IPS DF 6.9 (cell line): ENCODE measurements at regions not wholly inside any gene's neighbourhood (a gene's known extent, or its start where the extent isn't known, plus 50 kb on each side); places are given as distances from the start of the nearest gene placed in this dataset.

Experiments used
- DNase-seq: peaks from one replicate; pipeline ENCODE4 v3.0.0-alpha.2; 2013; ENCODE audit warnings: low read depth, low spot score
- H3K27ac ChIP-seq: one replicate; pipeline ENCODE4 v1.5.1; 2013; ENCODE audit warnings: low read length, control low read depth
- H3K27me3 ChIP-seq: 2 replicates; pipeline ENCODE4 v1.6.1; 2013; ENCODE audit warnings: mild to moderate bottlenecking, low read length; ENCODE audit not compliant: control insufficient read depth, insufficient read depth
- H3K36me3 ChIP-seq: 2 replicates; pipeline ENCODE4 v1.6.1; 2013; ENCODE audit warnings: low read length; ENCODE audit not compliant: control insufficient read depth, insufficient read depth
- H3K4me1 ChIP-seq: 2 replicates; pipeline ENCODE4 v1.6.1; 2013; ENCODE audit warnings: low read length; ENCODE audit not compliant: control insufficient read depth, insufficient read depth
- H3K4me3 ChIP-seq: 2 replicates; pipeline ENCODE4 v1.5.1; 2013; ENCODE audit warnings: mild to moderate bottlenecking, low read length
- H3K9me3 ChIP-seq: 2 replicates; pipeline ENCODE4 v1.6.1; 2013; ENCODE audit warnings: low read length, inconsistent platforms; ENCODE audit not compliant: control insufficient read depth, insufficient read depth
- WGBS: extraction: QIAGEN DNeasy Blood & Tissue Kit; methylation state at CpG from one replicate; pipeline ENCODE4 v1.1.7; 2013; ENCODE audit warnings: mixed read lengths, missing lambda C conversion rate; ENCODE audit not compliant: insufficient read length, insufficient coverage; 5-methylcytosine and 5-hydroxymethylcytosine counted together

DNA sequence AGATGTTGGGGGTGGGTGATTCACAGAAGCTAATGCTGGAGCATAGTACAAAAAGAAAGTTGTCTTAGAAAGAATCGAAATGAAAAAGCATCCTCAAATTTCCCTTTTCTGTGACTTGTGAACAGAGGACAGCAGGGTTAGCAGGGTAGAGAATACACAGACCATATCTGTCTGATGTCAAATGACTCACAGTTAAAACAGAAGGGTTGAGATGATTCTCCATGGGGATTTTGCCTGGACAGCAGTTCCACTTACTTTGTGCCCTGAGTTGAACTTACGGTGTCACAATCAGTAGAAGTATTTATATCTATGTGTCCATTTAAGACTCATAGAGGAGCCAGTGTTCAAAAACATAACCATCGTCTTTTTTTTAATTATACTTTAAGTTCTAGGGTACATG is 801.6 kb downstream of the KCTD16 start:
- Histone ChIP-seq H3K4me1 (no peaks in the 10 kb centered on the region), H3K27ac (no peak overlapping the region), H3K4me3 (no peak overlapping the region), H3K27me3 (no peaks in the 10 kb centered on the region), H3K36me3 (no peaks in the 10 kb centered on the region), H3K9me3 (no peaks in the 10 kb centered on the region)
- WGBS, result no CpG with 5 or more reads among the region's 3 CpGs
- no peak for DNase-seq

- no peak overlapping the region for H3K27ac ChIP-seq
- H3K9me3 ChIP-seq, result no peaks in the 10 kb centered on the region
- no peak for DNase-seq
- H3K4me3 ChIP-seq, result no peak overlapping the region
- no peaks in the 10 kb centered on the region for H3K36me3 ChIP-seq
- H3K4me1 ChIP-seq, result no peaks in the 10 kb centered on the region
- H3K27me3 ChIP-seq, result no peaks in the 10 kb centered on the region
- no CpG with 5 or more reads among the region's 6 CpGs for WGBS
Measured at GRCh38 chr5:144971108-144971850, 800.6 kb downstream of the KCTD16 start.

DNA sequence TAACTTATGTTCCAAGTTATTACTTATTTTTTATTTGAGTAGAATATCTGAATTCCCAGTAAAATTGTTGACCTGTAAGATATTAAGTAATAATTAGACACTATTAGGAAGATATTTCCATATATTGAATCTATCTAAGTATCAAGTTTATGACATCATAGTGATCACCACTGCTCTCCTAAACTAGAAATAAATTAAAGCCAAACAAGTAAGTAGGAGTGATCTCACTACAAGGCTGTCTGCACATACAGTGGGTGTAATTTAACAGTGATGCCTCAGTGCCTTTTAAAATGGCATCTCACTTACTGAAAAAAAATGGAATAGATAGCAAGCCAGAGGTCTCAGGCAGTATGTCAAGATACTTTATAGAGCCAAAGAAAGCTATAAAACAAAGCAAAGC is 789.6 kb downstream of the KCTD16 start:
- no peak for DNase-seq
- no peaks in the 10 kb centered on the region for H3K27me3 ChIP-seq
- H3K4me3 ChIP-seq, result no peak overlapping the region
- H3K9me3 ChIP-seq, result no peaks in the 10 kb centered on the region
- no peaks in the 10 kb centered on the region for H3K4me1 ChIP-seq
- no peak overlapping the region for H3K27ac ChIP-seq
- H3K36me3 ChIP-seq, result no peaks in the 10 kb centered on the region

GRCh38 chr5:144958002-144958401 is 787.3 kb downstream of the KCTD16 start:
- WGBS, result no CpG with 5 or more reads among the region's 1 CpG
- DNase-seq, result no peak
- Histone ChIP-seq H3K9me3 (no peaks in the 10 kb centered on the region), H3K36me3 (no peaks in the 10 kb centered on the region), H3K27ac (no peak overlapping the region), H3K4me3 (no peak overlapping the region), H3K4me1 (no peaks in the 10 kb centered on the region), H3K27me3 (no peaks in the 10 kb centered on the region)

DNA sequence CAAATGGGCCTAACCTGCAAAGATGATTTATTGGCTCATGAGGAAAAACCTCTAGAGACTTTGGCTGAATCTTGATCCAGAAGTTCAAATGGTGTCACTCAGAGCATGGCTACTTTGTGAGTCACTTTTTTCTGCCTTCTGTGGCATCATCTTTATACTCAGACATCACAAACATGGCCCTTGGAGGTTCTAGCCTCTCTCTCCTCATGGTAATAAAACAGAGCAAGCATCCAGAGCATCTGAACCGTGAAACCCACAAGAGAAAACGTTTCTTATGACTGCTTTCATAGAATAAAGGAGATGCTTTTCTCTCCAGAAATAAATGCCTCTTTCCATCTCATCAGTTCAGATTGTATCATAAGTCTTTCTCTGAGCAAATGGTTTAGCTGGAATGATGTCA is 780.3 kb downstream of the KCTD16 start:
- no peak for DNase-seq
- H3K4me3 ChIP-seq, result no peak overlapping the region
- H3K27ac ChIP-seq, result no peak overlapping the region
- H3K27me3 ChIP-seq, result no peaks in the 10 kb centered on the region
- no CpG with 5 or more reads among the region's 2 CpGs for WGBS
- H3K9me3 ChIP-seq, result no peaks in the 10 kb centered on the region
- no peaks in the 10 kb centered on the region; the same call in 1 of the 2 replicates for H3K4me1 ChIP-seq
- H3K36me3 ChIP-seq, result no peaks in the 10 kb centered on the region

- Histone ChIP-seq H3K4me3 (no peak overlapping the region), H3K4me1 (no peaks in the 10 kb centered on the region; the same call in 1 of the 2 replicates), H3K36me3 (no peaks in the 10 kb centered on the region), H3K27ac (no peak overlapping the region), H3K27me3 (no peaks in the 10 kb centered on the region), H3K9me3 (no peaks in the 10 kb centered on the region)
- DNase-seq, result no peak
- WGBS, result no CpG with 5 or more reads among the region's 2 CpGs
Measured at GRCh38 chr5:144947023-144947422, 776.4 kb downstream of the KCTD16 start.

DNA sequence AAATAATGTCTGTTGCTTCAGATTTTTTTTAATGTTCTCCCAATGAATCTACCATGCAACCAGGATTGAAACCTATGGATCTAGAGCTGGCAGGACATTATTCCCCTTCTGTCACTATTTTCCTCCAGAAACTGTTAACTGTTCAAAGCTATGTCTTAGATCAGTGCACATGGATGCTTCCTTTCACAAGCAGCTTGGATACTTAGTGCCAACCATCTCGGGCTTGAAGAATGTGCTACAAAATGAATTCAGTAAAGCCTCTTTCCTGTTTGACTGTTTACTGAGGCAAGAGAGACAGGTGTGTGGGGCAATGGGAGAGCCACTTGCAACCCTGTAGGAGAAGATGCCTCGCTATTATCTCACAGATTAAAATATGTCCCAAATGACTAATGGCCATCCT is 774.8 kb downstream of the KCTD16 start:
- no peak for DNase-seq

GRCh38 chr5:144944936-144945335 is 774.3 kb downstream of the KCTD16 start:
- no peak overlapping the region for H3K4me3 ChIP-seq
- no peaks in the 10 kb centered on the region for H3K9me3 ChIP-seq
- H3K27ac ChIP-seq, result no peak overlapping the region
- no peaks in the 10 kb centered on the region; the same call in 1 of the 2 replicates for H3K4me1 ChIP-seq
- no peaks in the 10 kb centered on the region for H3K36me3 ChIP-seq
- no peak for DNase-seq
- H3K27me3 ChIP-seq, result no peaks in the 10 kb centered on the region
- no CpG with 5 or more reads among the region's 4 CpGs for WGBS

More for the DNA sequence above, 774.8 kb downstream of the KCTD16 start:
- WGBS, result no CpG with 5 or more reads among the region's 2 CpGs
- H3K36me3 ChIP-seq, result no peaks in the 10 kb centered on the region
- no peaks in the 10 kb centered on the region for H3K9me3 ChIP-seq
- H3K4me1 ChIP-seq, result no peaks in the 10 kb centered on the region; the same call in 1 of the 2 replicates
- H3K4me3 ChIP-seq, result no peak overlapping the region
- no peaks in the 10 kb centered on the region for H3K27me3 ChIP-seq
- H3K27ac ChIP-seq, result no peak overlapping the region

- no peak overlapping the region for H3K27ac ChIP-seq
- no peaks in the 10 kb centered on the region for H3K36me3 ChIP-seq
- H3K4me1 ChIP-seq, result no peaks in the 10 kb centered on the region
- no peak overlapping the region for H3K4me3 ChIP-seq
- DNase-seq, result no peak
- H3K27me3 ChIP-seq, result no peaks in the 10 kb centered on the region
- H3K9me3 ChIP-seq, result no peaks in the 10 kb centered on the region
Measured at GRCh38 chr5:144941004-144941403, 770.3 kb downstream of the KCTD16 start.

DNA sequence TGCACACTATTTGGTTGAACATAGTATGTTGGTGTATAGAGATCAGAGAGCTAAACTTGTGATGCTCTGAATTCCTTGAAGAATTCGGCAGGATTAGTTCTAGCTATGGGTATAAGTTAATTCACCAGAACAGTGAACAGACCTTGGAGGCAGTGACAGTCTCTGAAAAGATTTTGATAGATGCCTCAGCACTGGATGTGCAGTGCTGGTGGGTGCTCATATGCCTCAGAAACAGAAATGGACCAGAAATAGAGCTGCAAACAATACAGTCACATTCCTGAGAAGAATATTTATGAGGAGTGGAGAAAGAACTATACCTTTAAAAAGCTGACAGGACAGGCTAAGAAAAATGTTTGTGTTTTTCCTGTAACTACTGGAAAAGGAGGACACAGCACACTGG is 747.7 kb downstream of the KCTD16 start:
- Histone ChIP-seq H3K4me1 (no peaks in the 10 kb centered on the region), H3K36me3 (no peaks in the 10 kb centered on the region), H3K27ac (no peak overlapping the region), H3K9me3 (no peaks in the 10 kb centered on the region), H3K27me3 (no peaks in the 10 kb centered on the region), H3K4me3 (no peak overlapping the region)
- no CpG with 5 or more reads among the region's 1 CpG for WGBS
- no peak for DNase-seq

GRCh38 chr5:144915452-144915851 is 744.8 kb downstream of the KCTD16 start:
- no peak overlapping the region for H3K4me3 ChIP-seq
- no peaks in the 10 kb centered on the region for H3K36me3 ChIP-seq
- no peak for DNase-seq
- H3K27ac ChIP-seq, result no peak overlapping the region
- no peaks in the 10 kb centered on the region for H3K4me1 ChIP-seq
- no peaks in the 10 kb centered on the region for H3K9me3 ChIP-seq
- no peaks in the 10 kb centered on the region for H3K27me3 ChIP-seq
